IPS-20b (cell line): ENCODE measurements at regions not wholly inside any gene's neighbourhood (a gene's known extent, or its start where the extent isn't known, plus 50 kb on each side); places are given as distances from the start of the nearest gene placed in this dataset.

Source experiments
- H3K27ac ChIP-seq: one replicate; pipeline ENCODE4 v1.5.1; 2013; ENCODE audit warnings: low read length
- H3K27me3 ChIP-seq: 2 replicates; pipeline ENCODE4 v1.6.1; 2013; ENCODE audit warnings: mild to moderate bottlenecking, low read length, inconsistent platforms; ENCODE audit not compliant: insufficient read depth
- H3K36me3 ChIP-seq: 2 replicates; pipeline ENCODE4 v1.6.1; 2013; ENCODE audit warnings: low read depth, mild to moderate bottlenecking, inconsistent platforms, low read length, moderate library complexity; ENCODE audit not compliant: insufficient read depth
- H3K4me1 ChIP-seq: 2 replicates; pipeline ENCODE4 v1.6.1; 2013; ENCODE audit warnings: mild to moderate bottlenecking, control low read depth, inconsistent platforms, low read length, moderate library complexity; ENCODE audit not compliant: insufficient read depth
- H3K4me3 ChIP-seq: 2 replicates; pipeline ENCODE4 v1.5.1; 2013; ENCODE audit warnings: mild to moderate bottlenecking, low read length, inconsistent platforms
- H3K9ac ChIP-seq: 2 replicates; pipeline ENCODE4 v1.6.1; 2013; ENCODE audit warnings: low read depth, mild to moderate bottlenecking, inconsistent platforms, low read length, moderate library complexity
- H3K9me3 ChIP-seq: 2 replicates; pipeline ENCODE4 v1.6.1; 2013; ENCODE audit warnings: mild to moderate bottlenecking, low read depth, low read length, inconsistent platforms; ENCODE audit not compliant: insufficient read depth

GRCh38 chr12:111227476-111228420 is 141.1 kb downstream of the PHETA1 start:
- Histone ChIP-seq H3K27ac (no peak overlapping the region), H3K9ac (no peak overlapping the region), H3K4me1 (no peaks in the 10 kb centered on the region), H3K9me3 (no peaks in the 10 kb centered on the region), H3K36me3 (no peaks in the 10 kb centered on the region), H3K27me3 (no peaks in the 10 kb centered on the region), H3K4me3 (no peak overlapping the region)

GRCh38 chr12:111226680-111227079 is 142.2 kb downstream of the PHETA1 start:
- no peaks in the 10 kb centered on the region for H3K27me3 ChIP-seq
- no peak overlapping the region for H3K4me3 ChIP-seq
- no peak overlapping the region for H3K27ac ChIP-seq
- H3K9ac ChIP-seq: no peak overlapping the region
- H3K36me3 ChIP-seq: no peaks in the 10 kb centered on the region
- H3K4me1 ChIP-seq: peaks cover 4% of the 10 kb centered on the region; the same call in 1 of the 2 replicates
- H3K9me3 ChIP-seq: no peaks in the 10 kb centered on the region

GRCh38 chr12:111225307-111225706 is 143.6 kb downstream of the PHETA1 start:
- H3K27me3 ChIP-seq: no peaks in the 10 kb centered on the region
- no peak overlapping the region for H3K9ac ChIP-seq
- no peak overlapping the region for H3K27ac ChIP-seq
- no peak overlapping the region for H3K4me3 ChIP-seq
- H3K9me3 ChIP-seq: no peaks in the 10 kb centered on the region
- peaks cover 4% of the 10 kb centered on the region; the same call in 1 of the 2 replicates for H3K4me1 ChIP-seq
- no peaks in the 10 kb centered on the region for H3K36me3 ChIP-seq

- H3K4me3 ChIP-seq: no peak overlapping the region
- H3K9ac ChIP-seq: no peak overlapping the region; the same call in 1 of the 2 replicates
- no peaks in the 10 kb centered on the region for H3K27me3 ChIP-seq
- H3K4me1 ChIP-seq: peaks cover 4% of the 10 kb centered on the region; the same call in 1 of the 2 replicates
- no peaks in the 10 kb centered on the region for H3K9me3 ChIP-seq
- no peak overlapping the region for H3K27ac ChIP-seq
- H3K36me3 ChIP-seq: no peaks in the 10 kb centered on the region
Measured at GRCh38 chr12:111224186-111225066, 144.5 kb downstream of the PHETA1 start.

DNA sequence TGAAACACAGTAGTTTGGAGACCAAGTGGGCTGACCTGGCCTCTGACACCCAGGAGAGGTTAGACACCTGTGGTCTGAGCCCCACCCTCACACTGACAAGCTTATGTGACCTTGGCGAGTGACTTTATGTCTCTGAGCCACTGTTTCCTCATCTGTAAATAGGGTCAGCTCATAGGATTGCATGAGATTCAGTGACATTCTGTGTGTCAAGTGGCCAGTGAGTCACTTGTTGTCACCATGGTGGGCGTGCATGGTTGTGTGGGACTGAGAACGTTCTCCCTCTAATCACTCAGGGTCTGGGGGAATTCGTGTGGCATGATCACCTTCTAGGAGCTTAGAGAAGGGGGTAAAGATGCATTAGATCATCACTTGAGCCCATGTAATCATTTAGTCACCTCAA is 146.4 kb downstream of the PHETA1 start:
- Histone ChIP-seq H3K27me3 (no peaks in the 10 kb centered on the region), H3K4me1 (peaks cover 4% of the 10 kb centered on the region; the same call in 1 of the 2 replicates), H3K36me3 (no peaks in the 10 kb centered on the region), H3K4me3 (no peak overlapping the region), H3K27ac (no peak overlapping the region), H3K9ac (no peak overlapping the region), H3K9me3 (no peaks in the 10 kb centered on the region)

GRCh38 chr12:111222027-111222414 is 146.9 kb downstream of the PHETA1 start:
- H3K4me3 ChIP-seq: no peak overlapping the region
- H3K36me3 ChIP-seq: no peaks in the 10 kb centered on the region
- no peak overlapping the region for H3K27ac ChIP-seq
- H3K9ac ChIP-seq: peak overlapping the region; percentile 24; the same call in 1 of the 2 replicates
- H3K9me3 ChIP-seq: no peaks in the 10 kb centered on the region
- H3K27me3 ChIP-seq: no peaks in the 10 kb centered on the region
- H3K4me1 ChIP-seq: peaks cover 4% of the 10 kb centered on the region; the same call in 1 of the 2 replicates

GRCh38 chr12:111221062-111222026 is 147.6 kb downstream of the PHETA1 start:
- no peaks in the 10 kb centered on the region for H3K27me3 ChIP-seq
- H3K36me3 ChIP-seq: no peaks in the 10 kb centered on the region
- peak overlapping the region; percentile 24; the same call in 1 of the 2 replicates for H3K9ac ChIP-seq
- no peaks in the 10 kb centered on the region for H3K9me3 ChIP-seq
- H3K4me3 ChIP-seq: no peak overlapping the region
- peaks cover 4% of the 10 kb centered on the region; the same call in 1 of the 2 replicates for H3K4me1 ChIP-seq
- no peak overlapping the region for H3K27ac ChIP-seq

DNA sequence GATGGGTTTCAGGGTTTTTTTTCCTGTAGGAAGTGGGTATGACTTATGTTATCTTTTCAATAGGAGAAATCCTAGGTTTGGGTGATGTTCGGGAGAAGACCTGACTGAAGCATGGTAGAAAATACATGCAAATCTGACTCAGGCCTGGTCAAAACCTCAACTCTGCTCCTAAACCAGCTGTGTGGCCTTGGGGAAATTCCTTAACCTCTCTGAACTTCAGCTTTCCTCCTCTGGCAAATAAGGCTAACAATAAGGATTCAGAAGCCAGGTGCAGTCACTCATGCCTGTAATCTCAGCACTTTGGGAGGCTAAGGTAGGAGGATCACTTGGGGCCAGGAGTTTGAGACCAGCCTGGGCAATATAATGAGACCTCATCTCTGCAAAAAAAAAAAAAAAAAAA is 148.5 kb downstream of the PHETA1 start:
- Histone ChIP-seq H3K36me3 (no peaks in the 10 kb centered on the region), H3K4me3 (no peak overlapping the region)

DNA sequence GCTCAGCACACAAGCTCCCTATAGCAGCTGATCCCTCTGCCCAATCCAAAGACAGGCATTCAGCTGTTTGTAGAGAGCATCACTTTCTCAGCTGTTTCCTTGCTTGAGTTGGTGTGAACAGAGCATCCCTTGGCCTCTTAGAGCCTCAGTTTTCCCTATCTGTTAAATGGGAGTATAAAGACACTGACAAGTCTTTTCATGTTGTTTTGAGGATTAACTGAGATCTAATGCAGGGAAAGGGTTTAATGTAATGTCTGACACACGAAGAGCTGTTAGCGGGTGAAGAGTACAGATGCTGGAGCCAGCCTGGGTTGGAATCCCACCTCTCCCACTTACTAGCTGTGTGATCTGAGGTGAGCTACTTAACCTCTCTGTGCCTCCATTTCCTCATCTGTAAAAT is 149.5 kb downstream of the PHETA1 start:
- peaks cover 4% of the 10 kb centered on the region; the same call in 1 of the 2 replicates for H3K4me1 ChIP-seq
- no peak overlapping the region for H3K9ac ChIP-seq
- H3K4me3 ChIP-seq: no peak overlapping the region
- no peaks in the 10 kb centered on the region for H3K36me3 ChIP-seq
- H3K27me3 ChIP-seq: no peaks in the 10 kb centered on the region
- H3K9me3 ChIP-seq: no peaks in the 10 kb centered on the region
- H3K27ac ChIP-seq: no peak overlapping the region

More for the DNA sequence above, 148.5 kb downstream of the PHETA1 start:
- Histone ChIP-seq H3K27me3 (no peaks in the 10 kb centered on the region), H3K9me3 (no peaks in the 10 kb centered on the region), H3K27ac (no peak overlapping the region), H3K9ac (no peak overlapping the region), H3K4me1 (peaks cover 4% of the 10 kb centered on the region; the same call in 1 of the 2 replicates)

DNA sequence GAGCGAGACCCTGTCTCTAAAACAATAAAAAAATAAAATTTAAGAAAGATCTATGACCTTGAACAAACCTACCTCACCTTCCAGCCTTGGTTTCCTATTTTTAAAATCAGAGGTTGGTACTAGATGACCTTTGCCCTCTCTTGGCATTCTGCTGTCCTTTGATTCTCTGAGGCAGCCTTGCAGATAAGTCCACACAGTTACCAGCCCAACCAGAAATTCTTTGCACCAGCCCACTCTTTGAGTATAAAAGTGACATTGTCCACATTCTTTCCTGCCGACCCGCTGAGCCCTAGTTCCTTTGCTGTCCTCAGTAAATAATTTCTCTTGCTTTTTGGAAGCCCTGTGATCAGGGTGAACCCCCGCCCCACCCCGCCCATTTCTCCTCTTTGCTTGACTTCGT is 150.4 kb downstream of the PHETA1 start:
- Histone ChIP-seq H3K4me1 (peaks cover 4% of the 10 kb centered on the region; the same call in 1 of the 2 replicates), H3K27me3 (no peaks in the 10 kb centered on the region), H3K4me3 (no peak overlapping the region), H3K36me3 (no peaks in the 10 kb centered on the region), H3K9me3 (no peaks in the 10 kb centered on the region), H3K27ac (no peak overlapping the region), H3K9ac (no peak overlapping the region)
